ENCODE measurements at regions not wholly inside any gene's neighbourhood (a gene's known extent, or its start where the extent isn't known, plus 50 kb on each side); places are given as distances from the start of the nearest gene placed in this dataset.

DNA sequence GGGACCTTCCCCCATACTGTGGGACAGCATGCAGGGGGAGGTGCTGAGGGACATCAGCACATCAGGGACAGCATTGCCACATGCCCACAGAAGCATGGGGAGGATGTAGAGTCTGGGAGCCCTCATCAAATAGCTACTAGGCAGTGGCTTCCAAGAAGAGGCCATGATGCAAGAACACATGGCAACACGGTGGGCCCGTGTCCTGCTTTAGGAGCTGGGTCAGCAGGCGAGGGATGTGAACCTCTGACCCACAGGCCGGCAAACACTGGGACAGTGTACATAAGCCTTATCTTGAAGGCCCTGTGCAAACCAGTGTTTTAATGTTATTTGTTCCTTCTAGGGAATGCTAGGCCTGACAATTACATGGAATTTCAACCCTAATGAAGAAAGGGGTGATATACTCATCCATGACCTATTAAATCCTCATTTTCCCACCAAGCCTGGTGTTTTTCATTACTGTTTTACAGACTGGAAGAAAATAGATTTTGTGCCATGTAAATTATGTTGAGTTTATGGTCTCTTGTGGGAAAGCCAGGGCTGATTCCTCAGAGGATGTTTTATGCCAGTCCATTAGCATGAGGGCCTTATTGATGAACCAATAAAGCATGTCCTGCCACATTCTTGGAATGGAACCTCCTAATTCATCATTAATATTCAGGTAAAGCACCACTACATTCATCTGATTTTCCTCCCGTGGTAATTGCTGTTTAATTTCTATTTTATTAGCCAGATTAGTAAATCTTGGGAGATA, 61.7 kb upstream of the SLC25A26 start:
- Histone ChIP-seq H3K9me3 (ENCODE audit: control insufficient read depth, insufficient read depth, low read depth, low read length) (no peaks in the 10 kb centered on the region), H3K4me3 (ENCODE audit: low read depth in 2 of 2, low read length in 2 of 2) (no peak overlapping the region), H3K4me1 (ENCODE audit: control insufficient read depth, insufficient read depth, low read length) (no peaks in the 10 kb centered on the region), H3K27ac (ENCODE audit: low read length) (no peak overlapping the region), H3K27me3 (ENCODE audit: control insufficient read depth, insufficient read depth, low read length) (no peaks in the 10 kb centered on the region), H3K36me3 (ENCODE audit: control insufficient read depth, insufficient read depth, low read length) (no peaks in the 10 kb centered on the region)
- CTCF ChIA-PET = no interaction called here
- POLR2A ChIA-PET = no interaction called here
- TF ChIP-seq TCF7L2 (IDR thresholded peaks at IDR 0.05; ENCODE audit: low read depth, low read length) = no peak
- no peak for TF ChIP-seq REST (IDR thresholded peaks at IDR 0.05; ENCODE audit: insufficient read depth in 1 of 2, low read depth in 2 of 2, low read length in 1 of 2)
- TF ChIP-seq SIN3A (IDR thresholded peaks at IDR 0.05; ENCODE audit: borderline replicate concordance, insufficient read depth, low read depth, low read length) = no peak
- no peak for TF ChIP-seq CTCF (IDR thresholded peaks at IDR 0.05)
- no peak for TF ChIP-seq POLR2AphosphoS5 (IDR thresholded peaks at IDR 0.05; ENCODE audit: low read depth, low read length)
- DNase-seq (ENCODE audit: low read depth, low spot score) (no peak), ATAC-seq (no peak)
- in situ Hi-C loops (cut with HindIII; ENCODE audit: low pct_unique_long_range_greater_than_20kb, low sequenced_read_pairs) = no loop called here
- intact Hi-C loops (cut with micrococcal nuclease; ENCODE audit: unreplicated experiment) = no loop called here
- no TSS peak for BruUV-seq (replicated peaks)

GRCh38 chr3:66154444-66154861, 66.3 kb upstream of the SLC25A26 start:
- TF ChIP-seq SIN3A (IDR thresholded peaks at IDR 0.05; ENCODE audit: borderline replicate concordance, insufficient read depth, low read depth, low read length) (no peak), TCF7L2 (IDR thresholded peaks at IDR 0.05; ENCODE audit: low read depth, low read length) (no peak), REST (IDR thresholded peaks at IDR 0.05; ENCODE audit: insufficient read depth in 1 of 2, low read depth in 2 of 2, low read length in 1 of 2) (no peak), POLR2AphosphoS5 (IDR thresholded peaks at IDR 0.05; ENCODE audit: low read depth, low read length) (no peak), CTCF (IDR thresholded peaks at IDR 0.05) (no peak)
- no peak for DNase-seq (ENCODE audit: low read depth, low spot score)
- CTCF ChIA-PET = no interaction called here
- ATAC-seq = no peak
- Histone ChIP-seq H3K4me1 (ENCODE audit: control insufficient read depth, insufficient read depth, low read length) (no peaks in the 10 kb centered on the region), H3K9me3 (ENCODE audit: control insufficient read depth, insufficient read depth, low read depth, low read length) (no peaks in the 10 kb centered on the region), H3K27ac (ENCODE audit: low read length) (no peak overlapping the region), H3K36me3 (ENCODE audit: control insufficient read depth, insufficient read depth, low read length) (no peaks in the 10 kb centered on the region), H3K4me3 (ENCODE audit: low read depth in 2 of 2, low read length in 2 of 2) (no peak overlapping the region), H3K27me3 (ENCODE audit: control insufficient read depth, insufficient read depth, low read length) (peaks cover 2% of the 10 kb centered on the region; the same call in 1 of the 2 replicates)
- in situ Hi-C loops (cut with HindIII; ENCODE audit: low pct_unique_long_range_greater_than_20kb, low sequenced_read_pairs) = no loop called here
- intact Hi-C loops (cut with micrococcal nuclease; ENCODE audit: unreplicated experiment) = no loop called here
- POLR2A ChIA-PET = no interaction called here
- BruUV-seq (replicated peaks) = no TSS peak
